Renal pelvis (tissue), 1 donor: ENCODE measurements at regions not wholly inside any gene's neighbourhood (a gene's known extent, or its start where the extent isn't known, plus 50 kb on each side); places are given as distances from the start of the nearest gene placed in this dataset.
"Not testable (repeated sequence)": the region's sequence is repeated elsewhere in the genome, so short reads cannot be mapped to it uniquely, and the experiment has no call there.

Experiments used
- DNase-seq: peaks from one replicate; pipeline ENCODE4 v3.0.0-alpha.2; 2013

DNA sequence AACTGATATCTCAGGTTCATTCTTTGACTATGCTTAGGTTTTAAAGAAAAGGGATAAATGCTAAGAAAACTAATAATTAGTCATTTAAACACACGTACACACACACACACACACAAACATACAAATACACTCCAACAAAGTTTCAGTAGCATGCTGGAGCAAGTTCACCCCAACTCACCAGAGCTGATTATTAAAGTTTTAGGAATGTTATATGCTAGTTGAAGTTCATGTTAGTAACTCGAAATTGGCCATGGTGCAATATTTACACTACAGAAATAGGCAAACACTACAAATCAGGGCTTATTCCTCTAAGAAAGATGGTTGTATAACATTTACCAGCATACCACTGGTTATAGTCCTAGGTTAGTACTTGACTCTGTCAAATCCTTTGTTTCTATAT is 384.0 kb upstream of the DIPK2B start:
- no peak for DNase-seq

DNA sequence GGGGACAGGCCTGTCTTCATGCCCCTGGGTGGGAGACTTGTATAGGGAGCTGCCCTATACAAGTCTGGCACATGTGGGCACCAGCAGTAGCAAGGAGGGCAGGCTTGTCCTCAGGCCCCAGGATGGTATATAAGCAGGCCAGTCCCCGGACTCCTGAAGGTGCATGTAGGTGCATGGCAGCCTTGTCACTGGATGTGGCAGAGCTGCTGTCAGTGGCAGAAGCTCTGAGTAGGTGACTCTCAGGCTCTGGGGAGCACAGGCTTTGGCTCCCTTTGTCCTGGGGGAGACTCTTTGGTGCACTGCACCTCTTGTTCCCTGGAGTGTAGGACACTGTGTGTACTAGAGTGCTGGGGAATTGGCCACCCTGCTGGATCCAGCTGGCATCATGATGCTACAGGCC is 376.7 kb upstream of the DIPK2B start:
- no peak for DNase-seq

DNA sequence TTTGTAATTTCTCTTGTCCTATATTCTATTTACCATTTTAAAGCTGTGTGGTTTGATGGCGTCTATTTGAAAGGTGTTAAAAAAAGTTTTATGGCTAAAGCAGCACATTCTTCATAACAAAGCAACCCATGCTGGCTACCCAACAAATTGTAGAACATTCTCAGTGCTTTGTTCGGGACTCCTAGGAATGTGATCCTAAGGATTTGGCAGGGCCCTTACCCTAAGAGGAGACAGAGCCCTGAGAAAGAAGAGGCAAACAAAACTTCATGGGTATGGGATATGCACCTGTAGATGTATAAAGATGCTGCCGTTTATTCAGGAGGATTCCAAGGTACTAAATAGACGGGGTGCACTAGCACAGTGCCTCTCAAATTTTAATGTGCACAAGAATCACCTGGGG is 370.8 kb upstream of the DIPK2B start:
- DNase-seq: no peak

DNA sequence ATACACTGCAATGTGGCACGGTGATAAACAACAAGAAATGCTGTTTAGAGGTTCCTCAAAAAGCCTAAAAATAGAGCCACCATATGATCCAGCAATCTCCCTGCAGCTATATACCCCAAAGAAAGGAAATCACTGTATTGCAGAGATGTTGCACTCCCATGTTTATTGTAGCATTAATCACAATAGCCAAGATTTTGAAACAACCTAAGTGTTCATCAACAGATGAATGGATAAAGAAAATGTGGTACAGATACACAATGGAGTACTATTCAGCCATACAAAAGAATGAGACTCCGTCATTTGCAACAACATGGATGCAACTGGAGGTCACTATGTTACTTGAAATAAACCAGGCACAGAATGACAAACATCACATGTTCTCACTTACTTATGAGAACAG is 365.8 kb upstream of the DIPK2B start:
- DNase-seq: no peak

DNA sequence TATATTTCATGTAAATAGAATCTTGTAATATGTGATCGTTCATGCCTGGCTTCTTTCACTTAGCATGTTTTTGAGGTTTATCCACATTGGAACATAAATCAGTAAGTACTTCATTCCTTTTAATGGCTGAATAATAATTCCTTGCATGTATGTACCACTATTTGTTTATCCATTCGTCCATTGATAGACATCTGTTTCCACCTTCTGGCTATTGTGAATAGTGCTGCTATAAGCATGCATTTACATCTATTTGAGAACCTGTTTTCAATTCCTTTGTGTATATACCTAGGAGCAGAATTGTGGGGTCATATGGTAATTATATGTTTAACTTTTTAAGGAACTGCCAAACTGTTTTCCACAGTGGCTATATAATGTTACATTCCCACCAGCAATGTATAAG is 356.7 kb upstream of the DIPK2B start:
- no peak for DNase-seq

DNA sequence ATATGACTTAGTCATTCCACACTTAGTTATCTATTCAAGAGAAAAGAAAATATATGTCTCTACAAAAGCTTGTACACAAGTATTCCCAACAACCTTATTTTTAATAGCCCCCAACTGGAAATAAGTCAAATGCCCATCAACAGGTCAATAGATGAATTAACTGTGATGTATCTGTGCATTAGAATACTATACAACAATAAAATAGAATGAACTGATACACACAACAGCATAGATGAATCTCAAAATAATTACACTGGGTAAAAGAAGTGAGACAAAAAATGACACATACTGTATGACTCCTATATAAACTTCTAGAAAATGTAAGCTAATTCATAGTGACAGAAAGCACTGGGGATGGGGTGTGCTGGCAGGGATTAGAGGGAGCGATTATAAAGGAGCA is 354.1 kb upstream of the DIPK2B start:
- DNase-seq: no peak

DNA sequence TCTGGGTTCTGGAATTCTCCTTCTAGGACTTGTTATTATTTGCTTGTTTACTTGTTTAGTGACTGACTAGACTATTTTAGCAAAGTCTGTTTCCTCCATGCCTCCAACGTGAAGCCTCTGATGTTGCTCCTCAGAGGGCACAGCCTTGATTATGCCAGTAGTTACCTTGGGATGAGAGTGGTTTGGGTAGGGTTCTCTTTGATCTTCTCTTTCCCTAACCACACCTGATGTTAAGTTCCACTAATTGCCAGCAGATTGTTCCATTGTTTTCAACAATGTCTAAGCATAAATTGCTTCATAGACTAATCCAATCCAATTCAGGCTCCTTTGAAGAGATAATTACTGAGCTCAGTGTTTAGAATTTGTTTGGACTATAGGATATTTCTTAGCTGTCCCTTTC is 352.7 kb upstream of the DIPK2B start:
- no peak for DNase-seq

DNA sequence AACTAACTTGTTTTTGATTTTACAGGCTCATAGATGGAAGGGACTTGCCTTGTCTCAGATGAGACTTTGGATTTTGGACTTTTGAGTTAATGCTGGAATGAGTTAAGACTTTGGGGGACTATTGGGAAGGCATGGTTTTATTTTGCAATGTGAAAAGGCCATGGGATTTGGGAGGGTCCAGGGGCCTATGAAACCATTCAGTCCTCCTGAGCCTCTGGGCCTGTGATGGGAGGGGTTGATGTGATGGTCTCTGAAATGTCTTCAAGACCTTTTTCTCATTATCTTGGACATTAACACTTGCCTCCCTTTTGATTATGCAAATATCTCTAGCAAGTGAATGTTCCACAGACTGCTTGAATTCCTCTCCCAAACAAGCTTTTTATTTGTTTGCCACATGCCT is 346.0 kb upstream of the DIPK2B start:
- not testable (repeated sequence) for DNase-seq

DNA sequence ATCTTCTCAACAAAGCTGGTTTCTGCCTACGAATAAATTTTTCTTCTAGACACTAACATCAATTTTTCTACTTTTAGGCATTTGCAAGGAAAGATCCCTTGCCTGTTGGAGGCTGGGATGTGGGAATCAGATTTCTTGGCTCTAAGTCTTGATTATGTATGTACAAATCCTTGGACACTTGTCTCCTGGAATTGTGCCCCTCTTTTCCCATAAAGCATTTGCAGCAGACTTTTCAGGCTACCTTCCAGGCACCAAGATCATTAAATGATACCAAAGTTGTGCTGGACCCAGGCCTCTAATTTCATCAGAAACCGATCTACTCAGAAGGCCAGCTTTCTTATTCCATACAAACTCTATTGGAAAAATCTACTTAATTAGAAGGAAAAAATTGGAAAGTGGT is 339.5 kb upstream of the DIPK2B start:
- no peak for DNase-seq

DNA sequence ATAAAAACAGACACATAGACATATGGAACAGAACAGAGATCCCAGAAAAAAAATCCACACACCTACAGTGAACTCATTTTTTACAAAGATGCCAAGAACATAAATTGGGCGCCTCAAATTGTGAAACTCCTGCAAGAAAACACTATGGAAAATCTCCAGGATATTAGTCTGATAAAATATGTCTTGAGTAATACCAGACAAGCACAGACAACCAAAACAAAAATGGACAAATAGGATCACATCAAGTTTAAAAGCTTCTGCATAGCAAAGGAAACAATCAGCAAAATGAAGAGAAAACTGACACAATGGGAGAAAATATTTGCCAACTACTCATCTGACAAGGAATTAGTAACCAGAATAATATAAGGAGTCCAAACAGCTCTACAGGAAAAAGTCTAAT is 337.3 kb upstream of the DIPK2B start:
- DNase-seq: no peak

DNA sequence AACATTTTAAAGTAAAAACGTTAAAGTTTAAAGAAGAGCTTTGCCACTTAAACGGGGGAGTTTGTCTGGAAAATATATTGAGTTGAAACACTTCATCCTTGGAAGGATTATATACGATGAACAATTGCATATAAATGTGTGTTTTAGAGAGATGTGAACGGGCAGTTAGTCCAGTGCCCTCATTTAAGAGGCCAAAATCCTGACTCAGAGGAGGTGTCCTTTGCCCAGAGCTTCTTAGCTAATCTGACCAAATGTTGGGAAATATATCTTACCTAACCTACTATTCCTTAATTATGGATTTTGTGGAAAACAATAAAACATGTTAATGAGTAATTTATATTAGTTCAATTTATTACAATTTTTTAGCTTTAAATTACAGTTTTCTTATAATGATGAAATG is 327.2 kb upstream of the DIPK2B start:
- no peak for DNase-seq

DNA sequence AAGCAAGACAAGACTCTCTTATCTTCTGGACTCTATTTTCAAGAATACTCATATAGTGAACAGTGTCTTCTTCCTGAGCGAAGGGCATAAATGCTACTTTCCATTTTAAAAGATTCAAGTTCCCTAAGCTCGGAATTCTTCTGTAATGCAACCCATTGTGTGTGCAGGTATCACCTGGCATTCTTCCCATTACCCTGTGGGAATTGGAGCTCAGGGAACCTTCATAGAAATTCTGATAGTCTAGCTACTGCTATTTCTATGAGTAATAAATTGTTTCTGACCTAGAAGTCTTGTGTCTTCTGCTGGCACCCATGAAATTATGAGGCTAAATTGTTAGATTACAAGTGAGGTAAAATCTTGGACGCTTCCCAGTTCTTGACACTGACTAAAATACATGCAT is 324.1 kb upstream of the DIPK2B start:
- no peak for DNase-seq

DNA sequence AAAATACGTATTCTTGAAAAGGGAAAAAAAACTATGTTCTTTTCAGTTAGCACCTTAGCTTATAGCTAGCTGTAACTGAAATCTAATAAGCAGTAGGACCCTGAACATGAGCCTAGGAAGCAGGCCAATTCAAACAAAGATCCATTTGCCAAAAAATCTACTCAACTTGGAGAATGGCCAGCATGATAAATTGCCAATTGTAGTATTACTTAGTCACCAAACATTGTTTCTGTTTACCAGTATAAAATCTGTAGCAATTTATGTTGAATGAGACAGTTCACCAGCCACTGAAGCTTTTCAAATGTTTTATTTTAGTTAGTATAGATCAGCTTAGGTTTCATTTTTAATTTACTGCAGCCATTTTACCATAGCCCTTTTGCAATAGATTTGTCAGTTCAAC is 323.6 kb upstream of the DIPK2B start:
- no peak for DNase-seq

DNA sequence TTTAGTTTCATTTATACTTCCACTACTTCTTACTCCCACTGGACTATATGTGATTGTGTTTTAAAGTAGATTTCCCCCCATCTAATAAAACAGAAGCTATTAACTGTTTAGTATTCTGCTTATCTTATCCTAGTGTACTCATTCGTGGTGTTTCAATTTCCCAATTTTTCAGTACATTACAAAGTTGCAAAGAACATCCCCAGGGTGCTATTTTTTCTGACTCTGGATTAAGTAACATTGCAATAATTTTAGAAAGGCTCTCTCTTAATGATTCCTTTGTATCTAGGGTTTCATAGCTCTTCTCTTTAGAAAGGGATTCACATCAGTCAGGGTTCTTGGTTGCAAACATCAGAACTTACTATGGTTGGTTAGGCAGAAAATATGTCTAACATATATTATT is 317.9 kb upstream of the DIPK2B start:
- DNase-seq: no peak

DNA sequence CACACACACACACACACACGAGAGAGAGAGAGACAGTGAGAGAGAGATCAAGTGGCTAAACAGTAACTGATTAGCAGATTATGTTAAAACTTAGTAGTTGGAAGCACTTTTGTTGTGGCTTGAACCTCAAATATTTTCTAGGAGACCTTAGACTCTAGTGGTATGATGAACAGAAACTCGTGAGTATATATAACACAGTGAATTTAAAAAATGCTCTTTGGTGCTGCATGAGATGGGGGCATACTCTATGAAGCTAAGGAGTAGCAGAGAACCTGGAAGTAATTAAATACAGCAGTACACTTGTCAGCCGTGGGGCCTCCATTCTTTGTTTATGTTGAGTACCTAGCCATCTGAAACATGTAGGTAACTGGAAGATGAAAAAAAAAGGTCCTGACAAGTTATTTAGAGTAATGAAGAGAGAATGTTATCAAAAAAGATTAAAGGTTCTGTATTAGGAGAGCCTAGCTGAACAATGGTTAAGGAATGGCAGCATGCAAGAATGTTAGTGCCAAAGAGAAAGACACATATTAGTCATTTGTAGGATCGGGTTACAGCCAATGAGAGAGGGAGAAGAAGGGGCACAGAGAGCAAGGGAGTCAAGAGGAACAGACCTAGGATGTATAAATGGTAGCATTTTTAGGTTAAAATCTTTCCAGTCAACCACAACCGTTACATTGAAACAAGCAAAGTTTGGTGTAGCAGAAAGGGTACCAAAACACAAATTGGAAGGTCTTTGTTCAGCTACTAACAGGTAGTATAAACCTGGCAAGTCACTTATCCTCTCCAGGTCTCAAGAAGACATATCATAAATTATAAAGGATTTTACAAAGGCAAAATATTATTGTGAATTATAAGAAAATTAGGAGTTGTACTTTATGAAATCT is 316.7 kb upstream of the DIPK2B start:
- no peak for DNase-seq

DNA sequence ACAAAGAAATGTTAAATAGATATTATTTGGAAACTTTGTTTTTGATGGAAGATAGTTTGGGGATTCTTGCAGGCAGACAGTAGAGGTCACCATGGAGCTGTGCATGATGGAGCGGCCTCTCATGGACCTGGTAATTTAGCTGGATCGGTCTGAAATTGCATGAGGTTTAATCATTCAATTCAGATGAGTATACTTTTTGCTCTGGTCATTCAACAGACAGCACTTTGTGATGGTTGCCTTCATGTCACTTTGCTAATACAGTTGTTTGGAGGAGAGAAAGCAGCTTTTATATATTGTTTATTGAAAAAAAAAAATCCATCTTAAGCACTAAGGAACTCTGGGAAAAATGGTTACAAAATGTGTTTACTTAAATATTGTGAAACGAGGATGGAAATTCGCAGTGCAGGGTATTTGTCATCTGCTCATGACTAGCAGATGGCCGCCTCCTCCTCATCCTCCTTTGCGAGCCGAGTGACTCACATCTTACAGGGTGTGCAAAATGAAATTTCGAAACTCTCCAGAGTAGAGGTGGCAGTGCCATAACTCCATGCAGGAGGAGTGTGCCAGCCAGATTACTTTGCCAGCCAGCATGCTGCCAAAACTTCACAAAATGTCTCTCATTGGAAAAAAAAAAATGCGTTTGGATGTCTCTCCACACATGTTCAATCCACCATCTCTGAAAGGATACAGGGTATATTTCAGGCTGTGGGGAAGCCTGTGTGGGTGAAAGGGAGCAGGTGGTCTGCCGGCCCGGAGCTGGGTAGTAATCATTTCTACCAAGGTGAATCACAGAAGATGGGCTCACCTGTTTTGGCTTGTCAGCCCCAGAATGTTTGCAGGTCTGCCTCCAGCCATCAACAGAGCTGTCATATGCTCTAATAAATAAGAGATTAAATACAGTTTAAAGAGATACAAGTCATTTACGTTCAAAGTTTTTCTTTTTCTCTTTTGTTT is 314.9 kb upstream of the DIPK2B start:
- no peak for DNase-seq

DNA sequence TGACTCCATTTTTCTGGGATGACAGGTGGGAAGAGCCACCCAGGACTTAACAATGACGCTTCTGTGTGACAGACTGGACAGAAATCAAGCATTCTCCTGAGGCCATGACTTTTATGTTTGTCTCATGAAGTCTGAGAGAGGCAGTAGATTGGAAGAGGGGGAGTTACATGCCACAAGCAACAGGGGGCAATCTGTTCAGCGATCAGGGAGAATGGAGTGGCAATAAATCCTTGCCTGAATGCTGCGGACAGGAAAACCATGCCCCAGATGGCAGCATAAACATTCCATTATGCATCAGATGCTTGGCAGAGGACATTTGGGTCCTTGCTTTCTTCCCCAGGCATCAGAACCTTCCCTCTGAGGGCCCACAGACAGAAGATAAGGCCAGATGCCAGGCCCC is 312.4 kb upstream of the DIPK2B start:
- DNase-seq: no peak

DNA sequence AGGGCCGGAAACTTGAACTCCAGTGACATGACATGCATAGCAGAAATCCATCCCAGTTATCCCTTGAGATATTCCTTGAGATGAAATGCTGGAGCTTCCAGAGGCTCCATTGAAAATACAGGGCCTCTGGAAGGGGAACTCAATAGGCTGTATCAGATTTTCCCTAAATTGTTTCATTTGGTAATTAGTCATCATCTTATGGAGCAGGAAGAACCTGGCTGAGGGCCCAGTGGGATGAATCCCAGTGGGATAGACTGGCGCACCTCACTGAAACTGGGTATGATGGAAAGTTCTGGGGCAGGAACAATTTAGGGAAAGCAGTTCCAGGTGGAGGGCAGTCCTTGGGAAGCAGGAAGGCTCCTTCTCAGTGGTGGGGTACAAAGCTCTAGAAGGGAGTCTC is 307.8 kb upstream of the DIPK2B start:
- no peak for DNase-seq

DNA sequence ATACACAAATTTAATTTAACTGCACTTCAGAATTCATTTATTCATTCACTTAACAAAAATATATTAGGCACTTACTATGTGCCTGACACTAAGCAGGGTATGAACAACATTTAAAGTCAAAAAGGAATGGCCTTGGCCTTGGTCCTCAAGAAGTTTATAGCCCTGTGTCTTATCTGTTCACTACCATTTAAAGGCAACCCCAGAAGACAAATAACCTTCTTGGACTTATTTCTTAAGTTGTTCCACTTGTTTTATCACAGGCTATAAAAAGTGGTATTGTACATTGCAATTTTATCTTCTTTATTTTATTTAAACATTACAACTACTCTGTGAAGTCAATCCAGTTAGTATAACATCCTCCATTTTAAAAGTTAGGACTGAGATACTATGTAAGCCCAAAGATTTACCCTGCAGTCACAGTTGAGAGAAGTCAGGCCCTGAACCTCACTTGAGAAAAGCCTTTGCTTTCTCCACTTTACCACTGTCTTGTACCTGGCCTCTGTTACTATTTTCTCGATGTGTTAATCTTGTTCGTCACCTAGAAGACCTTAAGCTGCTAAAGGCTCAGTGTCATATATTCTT is 305.6 kb upstream of the DIPK2B start:
- no peak for DNase-seq

DNA sequence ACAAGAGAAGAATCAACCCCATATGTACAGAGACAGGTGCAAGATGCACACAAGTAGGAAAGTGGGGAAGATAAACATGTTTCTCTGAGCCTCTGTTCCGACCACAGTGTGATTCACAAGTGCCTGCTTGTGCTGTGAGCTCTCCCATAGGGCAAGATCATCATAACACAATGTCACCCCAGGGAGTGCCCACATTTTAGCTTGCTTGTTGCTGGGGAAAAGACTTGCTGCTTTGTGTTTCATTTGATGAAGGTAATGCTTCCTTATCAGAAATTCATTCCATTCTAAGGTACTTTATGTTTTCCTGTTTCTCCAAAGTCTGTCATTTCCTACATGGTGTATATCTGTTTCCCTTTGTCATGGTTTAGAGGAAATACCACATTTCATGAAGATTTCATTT is 304.5 kb upstream of the DIPK2B start:
- no peak for DNase-seq

DNA sequence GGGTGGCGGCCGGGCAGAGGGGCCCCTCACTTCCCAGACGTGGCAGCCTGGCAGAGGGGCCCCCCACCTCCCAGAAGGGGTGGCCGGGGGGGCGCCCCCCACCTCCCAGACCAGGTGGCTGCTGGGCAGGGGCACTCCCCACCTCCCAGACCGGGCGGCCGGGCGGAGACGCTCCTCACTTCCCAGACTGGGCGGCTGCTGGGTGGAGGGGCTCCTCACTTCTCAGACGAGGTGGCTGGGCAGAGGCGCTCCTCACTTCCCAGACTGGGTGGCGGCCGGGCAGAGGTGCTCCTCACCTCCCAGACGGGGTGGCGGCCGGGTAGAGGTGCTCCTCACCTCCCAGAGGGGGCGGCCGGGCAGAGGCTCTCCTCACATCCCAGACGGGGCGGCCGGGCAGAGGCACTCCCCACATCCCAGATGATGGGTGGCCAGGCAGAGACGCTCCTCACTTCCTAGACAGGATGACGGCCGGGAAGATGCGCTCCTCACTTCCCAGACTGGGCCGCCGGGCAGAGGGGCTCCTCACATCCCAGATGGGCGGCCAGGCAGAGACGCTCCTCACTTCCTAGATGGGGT is 303.2 kb upstream of the DIPK2B start:
- not testable (repeated sequence) for DNase-seq

DNA sequence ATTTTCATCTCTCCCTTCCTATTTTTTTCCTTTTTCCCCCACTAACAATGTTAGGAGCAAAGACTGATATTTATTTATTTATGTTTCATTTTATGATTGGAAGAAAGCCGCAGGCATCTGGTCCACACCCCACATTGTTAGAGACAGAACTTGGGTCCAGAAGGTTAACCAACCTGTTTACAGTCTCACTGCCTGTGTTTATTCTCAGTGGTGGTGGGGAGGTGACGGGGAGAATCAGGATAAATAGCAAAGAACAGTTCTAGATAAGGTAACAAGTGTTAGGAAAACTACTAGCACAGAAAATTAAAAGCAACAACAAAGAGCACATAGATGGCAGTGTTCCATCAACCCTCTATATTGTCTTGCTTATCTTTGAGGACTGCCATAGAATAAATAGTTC is 301.7 kb upstream of the DIPK2B start:
- DNase-seq: no peak
